ENCODE measurements at regions not wholly inside any gene's neighbourhood (a gene's known extent, or its start where the extent isn't known, plus 50 kb on each side); places are given as distances from the start of the nearest gene placed in this dataset.

DNA sequence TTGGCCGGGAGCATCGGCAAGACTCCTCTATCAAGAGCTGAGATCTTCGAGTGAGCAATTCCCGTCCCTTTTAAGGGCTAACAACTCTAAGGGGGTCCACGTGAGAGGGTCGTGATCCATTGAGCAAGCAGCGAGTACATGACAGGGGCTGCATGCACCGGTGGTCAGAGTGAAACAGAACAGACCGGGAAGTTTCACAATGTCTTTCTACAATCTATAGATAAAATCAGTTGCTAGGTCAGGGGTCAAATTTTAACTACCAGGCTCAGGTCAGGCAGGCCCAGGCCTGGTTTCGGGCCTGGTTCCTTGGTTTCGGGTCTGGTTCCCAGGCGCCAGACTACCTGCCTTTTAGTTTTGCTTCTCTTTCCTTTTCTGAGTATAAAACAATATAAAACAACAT is 160.1 kb downstream of the PTCHD1 start:
- Histone ChIP-seq H3K4ac (replicated peaks; ENCODE audit: insufficient read length, low read depth, low read length) (no peak overlapping the region), H2AK5ac (ENCODE audit: low read depth, low read length) (no peak overlapping the region), H3K14ac (ENCODE audit: insufficient read length) (no peak overlapping the region), H2BK5ac (ENCODE audit: low read depth, low read length) (no peak overlapping the region), H3K56ac (replicated peaks; ENCODE audit: insufficient read length, low read depth, low read length) (no peak overlapping the region), H4K20me1 (replicated peaks in 1 of 2; ENCODE audit: control insufficient read depth in 1 of 2, insufficient read depth in 2 of 2, low read length in 2 of 2) (no peaks in the 10 kb centered on the region), H2AFZ (ENCODE audit: low read length) (no peak overlapping the region), H2BK12ac (ENCODE audit: low read depth, low read length) (no peak overlapping the region), H3K23ac (ENCODE audit: insufficient read length) (no peak overlapping the region), H3K27ac (ENCODE audit: low read depth, low read length) (no peak overlapping the region), H3K79me1 (ENCODE audit: low read depth, low read length) (no peaks in the 10 kb centered on the region), H3K9ac (replicated peaks in 1 of 4; ENCODE audit: extremely low read depth in 1 of 4, low read depth in 3 of 4, low read length in 3 of 4) (no peak overlapping the region), H4K91ac (replicated peaks; ENCODE audit: insufficient read length, low read length) (no peak overlapping the region), H3K18ac (ENCODE audit: extremely low read depth, low read length) (no peak overlapping the region), H4K8ac (ENCODE audit: extremely low read depth, insufficient read depth, low read length) (no peak overlapping the region), H2BK120ac (replicated peaks; ENCODE audit: low read depth, low read length) (no peak overlapping the region), H3K4me2 (ENCODE audit: insufficient read depth in 1 of 2, low read depth in 2 of 2, low read length in 2 of 2) (no peak overlapping the region), H3K79me2 (ENCODE audit: control insufficient read depth in 1 of 2, insufficient read depth in 2 of 2, low read length in 2 of 2) (no peaks in the 10 kb centered on the region), H3K9me3 (ENCODE audit: insufficient read depth in 2 of 2, low read depth in 1 of 2, low read length in 1 of 2) (no peaks in the 10 kb centered on the region), H3K4me3 (ENCODE audit: extremely low read depth in 1 of 4, insufficient read depth in 2 of 4, low read depth in 3 of 4, low read length in 4 of 4) (no peak overlapping the region), H3K23me2 (ENCODE audit: low read depth, low read length) (no peaks in the 10 kb centered on the region), H2BK20ac (ENCODE audit: low read length) (no peak overlapping the region), H3K36me3 (ENCODE audit: control insufficient read depth in 2 of 4, insufficient read depth in 4 of 4, low read length in 3 of 4) (no peaks in the 10 kb centered on the region), H2BK15ac (ENCODE audit: low read length) (no peak overlapping the region), H3K27me3 (replicated peaks in 1 of 4; ENCODE audit: control insufficient read depth in 3 of 4, extremely low read depth in 1 of 4, insufficient read depth in 3 of 4, low read length in 3 of 4) (no peaks in the 10 kb centered on the region), H3K4me1 (replicated peaks in 1 of 4; ENCODE audit: control insufficient read depth in 3 of 4, insufficient read depth in 4 of 4, low read length in 3 of 4) (no peaks in the 10 kb centered on the region), H4K5ac (ENCODE audit: insufficient read length, low read depth, low read length) (no peak overlapping the region)
- no peak for DNase-seq (ENCODE audit: low read depth in 1 of 2, low spot score in 2 of 2)
- ChIA-PET POLR2A (ENCODE audit: partially characterized antibody) (interaction anchor here (0.6 to 0.9 kb wide), 2 partner anchors 17 to 44 kb away, joined by 3 read pairs; no protein-coding TSS in a partner anchor), CTCF (ENCODE audit: partially characterized antibody) (no interaction called here)
- TF ChIP-seq TAF1 (IDR thresholded peaks at IDR 0.05; ENCODE audit: low read depth, low read length) = no peak
- no peak for TF ChIP-seq CEBPB (IDR thresholded peaks at IDR 0.05; ENCODE audit: low read depth, low read length)
- no peak for TF ChIP-seq RBBP5 (IDR thresholded peaks at IDR 0.05; ENCODE audit: borderline replicate concordance, low read depth, low read length)
- no peak for TF ChIP-seq KDM1A (IDR thresholded peaks at IDR 0.05; ENCODE audit: borderline replicate concordance, low read length)
- 98% methylated on average over 8 of the region's 12 CpGs; no CpG with 5 or more reads in 1 of the 2 experiments for WGBS, 2 experiments (ENCODE audit: extremely low coverage in 1 of 2, insufficient coverage in 1 of 2, insufficient read length in 1 of 2, insufficient replicate concordance in 2 of 2, low coverage in 1 of 2, low lambda C conversion rate in 2 of 2, missing lambda C conversion rate in 1 of 2)
- FAIRE-seq = no peak
